ENCODE measurements at regions not wholly inside any gene's neighbourhood (a gene's known extent, or its start where the extent isn't known, plus 50 kb on each side); places are given as distances from the start of the nearest gene placed in this dataset.

- no peak overlapping the region for H3K9ac ChIP-seq
- H3K36me3 ChIP-seq (ENCODE audit: control insufficient read depth, insufficient read depth, low read length), result no peaks in the 10 kb centered on the region
- no peak overlapping the region for H3K4me3 ChIP-seq (ENCODE audit: low read depth, low read length)
- no peak for TF ChIP-seq CTCF (IDR thresholded peaks at IDR 0.05)
- H3K79me2 ChIP-seq, result no peaks in the 10 kb centered on the region
- H2AFZ ChIP-seq, result no peak overlapping the region
- no peak overlapping the region for H3K4me2 ChIP-seq (ENCODE audit: low read length)
- H3K27ac ChIP-seq, result no peak overlapping the region
- peaks cover 6% of the 10 kb centered on the region for H3K4me1 ChIP-seq
- no peaks in the 10 kb centered on the region for H3K27me3 ChIP-seq (ENCODE audit: control insufficient read depth, insufficient read depth, low read length)
- no peaks in the 10 kb centered on the region for H3K9me3 ChIP-seq (ENCODE audit: control insufficient read depth, low read length)
These were observed 206.1 kb downstream of the CPE start for GRCh38 chr4:165584916-165585315.

GRCh38 chr4:165588534-165589315, 209.9 kb downstream of the CPE start:
- H2AFZ ChIP-seq, result no peak overlapping the region
- no peak for TF ChIP-seq CTCF (IDR thresholded peaks at IDR 0.05)

GRCh38 chr4:165592386-165592785, 213.6 kb downstream of the CPE start:
- H2AFZ ChIP-seq, result no peak overlapping the region
- H3K4me2 ChIP-seq (ENCODE audit: low read length), result no peak overlapping the region
- peaks cover 6% of the 10 kb centered on the region for H3K4me1 ChIP-seq
- no peak overlapping the region for H3K9ac ChIP-seq
- no peaks in the 10 kb centered on the region for H3K9me3 ChIP-seq (ENCODE audit: control insufficient read depth, low read length)
- H3K36me3 ChIP-seq (ENCODE audit: control insufficient read depth, insufficient read depth, low read length), result no peaks in the 10 kb centered on the region
- TF ChIP-seq CTCF (IDR thresholded peaks at IDR 0.05), result no peak
- H3K4me3 ChIP-seq (ENCODE audit: low read depth, low read length), result no peak overlapping the region
- no peak overlapping the region for H3K27ac ChIP-seq
- no peaks in the 10 kb centered on the region for H3K27me3 ChIP-seq (ENCODE audit: control insufficient read depth, insufficient read depth, low read length)
- no peaks in the 10 kb centered on the region for H3K79me2 ChIP-seq

More at GRCh38 chr4:165588534-165589315, 209.9 kb downstream of the CPE start:
- Histone ChIP-seq H3K27ac (no peak overlapping the region), H3K4me1 (peaks cover 6% of the 10 kb centered on the region), H3K79me2 (no peaks in the 10 kb centered on the region), H3K4me3 (ENCODE audit: low read depth, low read length) (no peak overlapping the region), H3K9ac (no peak overlapping the region), H3K9me3 (ENCODE audit: control insufficient read depth, low read length) (no peaks in the 10 kb centered on the region), H3K27me3 (ENCODE audit: control insufficient read depth, insufficient read depth, low read length) (no peaks in the 10 kb centered on the region), H3K4me2 (ENCODE audit: low read length) (no peak overlapping the region), H3K36me3 (ENCODE audit: control insufficient read depth, insufficient read depth, low read length) (no peaks in the 10 kb centered on the region)

- H3K4me3 ChIP-seq (ENCODE audit: low read depth, low read length), result no peak overlapping the region
- no peak for TF ChIP-seq CTCF (IDR thresholded peaks at IDR 0.05)
These were observed 219.0 kb downstream of the CPE start for GRCh38 chr4:165597581-165598480.

More at GRCh38 chr4:165597581-165598480, 219.0 kb downstream of the CPE start:
- H3K4me2 ChIP-seq (ENCODE audit: low read length), result no peak overlapping the region
- H3K27ac ChIP-seq, result no peak overlapping the region
- no peak overlapping the region for H2AFZ ChIP-seq
- no peaks in the 10 kb centered on the region for H3K9me3 ChIP-seq (ENCODE audit: control insufficient read depth, low read length)
- no peaks in the 10 kb centered on the region for H3K27me3 ChIP-seq (ENCODE audit: control insufficient read depth, insufficient read depth, low read length)
- H3K9ac ChIP-seq, result no peak overlapping the region
- no peaks in the 10 kb centered on the region for H3K79me2 ChIP-seq
- no peaks in the 10 kb centered on the region for H3K4me1 ChIP-seq
- H3K36me3 ChIP-seq (ENCODE audit: control insufficient read depth, insufficient read depth, low read length), result no peaks in the 10 kb centered on the region

Data from parathyroid adenoma (tissue), 2 donors.